ENCODE measurements at regions not wholly inside any gene's neighbourhood (a gene's known extent, or its start where the extent isn't known, plus 50 kb on each side); places are given as distances from the start of the nearest gene placed in this dataset.
A peak's percentile ranks its signal among the peaks of the same experiment; 100 is the strongest.

- TF ChIP-seq EGR1 (IDR thresholded peaks at IDR 0.05; ENCODE audit: low read depth in 2 of 2) (no peak), YY1 (IDR thresholded peaks at IDR 0.05) (no peak), HNF4G (IDR thresholded peaks at IDR 0.05) (no peak), NR2F2 (IDR thresholded peaks at IDR 0.05) (no peak), FOXA1 (IDR thresholded peaks at IDR 0.05) (peak; percentile 31), HNF4A (conservative IDR thresholded peaks at IDR 0.05) (peak; percentile 26 to 37)
- TF ChIP-seq, protein P1, sequence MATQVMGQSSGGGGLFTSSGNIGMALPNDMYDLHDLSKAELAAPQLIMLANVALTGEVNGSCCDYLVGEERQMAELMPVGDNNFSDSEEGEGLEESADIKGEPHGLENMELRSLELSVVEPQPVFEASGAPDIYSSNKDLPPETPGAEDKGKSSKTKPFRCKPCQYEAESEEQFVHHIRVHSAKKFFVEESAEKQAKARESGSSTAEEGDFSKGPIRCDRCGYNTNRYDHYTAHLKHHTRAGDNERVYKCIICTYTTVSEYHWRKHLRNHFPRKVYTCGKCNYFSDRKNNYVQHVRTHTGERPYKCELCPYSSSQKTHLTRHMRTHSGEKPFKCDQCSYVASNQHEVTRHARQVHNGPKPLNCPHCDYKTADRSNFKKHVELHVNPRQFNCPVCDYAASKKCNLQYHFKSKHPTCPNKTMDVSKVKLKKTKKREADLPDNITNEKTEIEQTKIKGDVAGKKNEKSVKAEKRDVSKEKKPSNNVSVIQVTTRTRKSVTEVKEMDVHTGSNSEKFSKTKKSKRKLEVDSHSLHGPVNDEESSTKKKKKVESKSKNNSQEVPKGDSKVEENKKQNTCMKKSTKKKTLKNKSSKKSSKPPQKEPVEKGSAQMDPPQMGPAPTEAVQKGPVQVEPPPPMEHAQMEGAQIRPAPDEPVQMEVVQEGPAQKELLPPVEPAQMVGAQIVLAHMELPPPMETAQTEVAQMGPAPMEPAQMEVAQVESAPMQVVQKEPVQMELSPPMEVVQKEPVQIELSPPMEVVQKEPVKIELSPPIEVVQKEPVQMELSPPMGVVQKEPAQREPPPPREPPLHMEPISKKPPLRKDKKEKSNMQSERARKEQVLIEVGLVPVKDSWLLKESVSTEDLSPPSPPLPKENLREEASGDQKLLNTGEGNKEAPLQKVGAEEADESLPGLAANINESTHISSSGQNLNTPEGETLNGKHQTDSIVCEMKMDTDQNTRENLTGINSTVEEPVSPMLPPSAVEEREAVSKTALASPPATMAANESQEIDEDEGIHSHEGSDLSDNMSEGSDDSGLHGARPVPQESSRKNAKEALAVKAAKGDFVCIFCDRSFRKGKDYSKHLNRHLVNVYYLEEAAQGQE (IDR thresholded peaks at IDR 0.05), result no peak
Measured at GRCh38 chr4:157994863-157995262, 178.0 kb downstream of the GASK1B start (continued).

DNA sequence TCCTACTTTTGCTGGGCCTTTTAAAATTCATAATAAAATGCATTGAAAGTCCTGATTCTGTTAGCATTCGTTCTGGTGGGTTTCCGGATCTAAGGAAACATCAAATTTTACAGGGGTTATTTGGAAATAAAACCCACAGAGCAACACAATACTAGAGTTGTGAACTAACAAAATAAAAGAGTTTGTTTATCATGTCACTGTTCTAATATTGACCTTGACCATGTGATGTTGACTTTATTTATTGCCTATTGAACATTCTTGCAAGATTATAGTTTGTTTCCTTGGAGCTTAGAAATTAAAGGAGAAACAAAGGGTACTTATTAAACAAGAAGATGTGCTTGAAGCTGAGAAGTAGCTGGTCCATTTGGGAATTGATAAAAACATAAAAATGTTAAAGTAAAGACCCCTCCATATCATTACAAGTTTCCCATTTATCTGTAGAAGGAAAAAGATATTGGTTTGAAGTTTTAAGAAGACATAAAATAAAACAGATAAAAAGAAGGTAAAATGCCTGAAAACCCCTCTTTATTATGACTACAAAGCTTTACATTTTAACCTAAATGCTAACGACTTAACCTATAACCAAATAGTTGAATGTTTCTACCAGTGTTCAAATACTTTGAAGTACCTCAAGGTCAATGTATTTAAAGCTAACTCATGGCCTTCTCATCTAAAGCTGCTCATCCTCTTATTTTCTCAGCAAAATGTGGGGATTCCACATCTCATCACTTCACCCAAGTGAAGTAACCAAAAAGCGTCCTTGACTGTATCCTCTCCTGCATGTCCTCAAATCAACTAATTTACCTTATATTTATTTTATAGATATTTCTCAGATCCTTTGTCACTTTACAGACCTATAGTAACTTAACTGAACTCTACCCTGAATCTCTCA, 179.6 kb downstream of the GASK1B start:
- Histone ChIP-seq H3K4me3 (ENCODE audit: low read depth in 1 of 3, low read length in 3 of 3) (no peak overlapping the region), H3K27me3 (ENCODE audit: control insufficient read depth in 4 of 4, insufficient read depth in 4 of 4, low read length in 3 of 4) (no peaks in the 10 kb centered on the region), H3K4me1 (ENCODE audit: control insufficient read depth in 4 of 4, insufficient read depth in 4 of 4, low read length in 3 of 4) (peaks cover 0 to 4% (median 1%) of the 10 kb centered on the region in 4 donors), H3K9ac (ENCODE audit: low read depth in 1 of 2, low read length in 2 of 2) (no peak overlapping the region), H3K9me3 (ENCODE audit: control insufficient read depth in 4 of 4, low read length in 3 of 4) (no peaks in the 10 kb centered on the region), H3K36me3 (ENCODE audit: control insufficient read depth in 4 of 4, insufficient read depth in 3 of 4, low read depth in 1 of 4, low read length in 3 of 4) (no peaks in the 10 kb centered on the region), H3K27ac (ENCODE audit: low read depth in 1 of 2, low read length in 2 of 2) (no peak overlapping the region)
- TF ChIP-seq, protein P2, sequence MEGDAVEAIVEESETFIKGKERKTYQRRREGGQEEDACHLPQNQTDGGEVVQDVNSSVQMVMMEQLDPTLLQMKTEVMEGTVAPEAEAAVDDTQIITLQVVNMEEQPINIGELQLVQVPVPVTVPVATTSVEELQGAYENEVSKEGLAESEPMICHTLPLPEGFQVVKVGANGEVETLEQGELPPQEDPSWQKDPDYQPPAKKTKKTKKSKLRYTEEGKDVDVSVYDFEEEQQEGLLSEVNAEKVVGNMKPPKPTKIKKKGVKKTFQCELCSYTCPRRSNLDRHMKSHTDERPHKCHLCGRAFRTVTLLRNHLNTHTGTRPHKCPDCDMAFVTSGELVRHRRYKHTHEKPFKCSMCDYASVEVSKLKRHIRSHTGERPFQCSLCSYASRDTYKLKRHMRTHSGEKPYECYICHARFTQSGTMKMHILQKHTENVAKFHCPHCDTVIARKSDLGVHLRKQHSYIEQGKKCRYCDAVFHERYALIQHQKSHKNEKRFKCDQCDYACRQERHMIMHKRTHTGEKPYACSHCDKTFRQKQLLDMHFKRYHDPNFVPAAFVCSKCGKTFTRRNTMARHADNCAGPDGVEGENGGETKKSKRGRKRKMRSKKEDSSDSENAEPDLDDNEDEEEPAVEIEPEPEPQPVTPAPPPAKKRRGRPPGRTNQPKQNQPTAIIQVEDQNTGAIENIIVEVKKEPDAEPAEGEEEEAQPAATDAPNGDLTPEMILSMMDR (IDR thresholded peaks at IDR 0.05; ENCODE audit: low read depth, low read length, missing input control), result no peak
- TF ChIP-seq ZBTB33 (IDR thresholded peaks at IDR 0.05), result no peak
- no peak for TF ChIP-seq HNF4A (conservative IDR thresholded peaks at IDR 0.05)
- no peak for TF ChIP-seq JUND (IDR thresholded peaks at IDR 0.05)
- TF ChIP-seq SP1 (IDR thresholded peaks at IDR 0.05), result no peak
- no peak for TF ChIP-seq HNF4G (IDR thresholded peaks at IDR 0.05)
- TF ChIP-seq, protein P1 (IDR thresholded peaks at IDR 0.05), result no peak
- TF ChIP-seq GABPA (IDR thresholded peaks at IDR 0.05 in 1 of 2, conservative IDR thresholded peaks at IDR 0.05 in 1 of 2), result no peak
- TF ChIP-seq FOXA1 (IDR thresholded peaks at IDR 0.05), result no peak
- WGBS, result 81% methylated on average over 4 of the region's 4 CpGs
- DNase-seq (ENCODE audit: low spot score), result no peak
